GM21529 (cell line): ENCODE measurements at regions not wholly inside any gene's neighbourhood (a gene's known extent, or its start where the extent isn't known, plus 50 kb on each side); places are given as distances from the start of the nearest gene placed in this dataset.

Source experiments
- ATAC-seq: cut with Tn5 transposase; IDR thresholded peaks from one replicate; pipeline ENCODE4 v1.9.1; 2021; ENCODE audit not compliant: unreplicated experiment

DNA sequence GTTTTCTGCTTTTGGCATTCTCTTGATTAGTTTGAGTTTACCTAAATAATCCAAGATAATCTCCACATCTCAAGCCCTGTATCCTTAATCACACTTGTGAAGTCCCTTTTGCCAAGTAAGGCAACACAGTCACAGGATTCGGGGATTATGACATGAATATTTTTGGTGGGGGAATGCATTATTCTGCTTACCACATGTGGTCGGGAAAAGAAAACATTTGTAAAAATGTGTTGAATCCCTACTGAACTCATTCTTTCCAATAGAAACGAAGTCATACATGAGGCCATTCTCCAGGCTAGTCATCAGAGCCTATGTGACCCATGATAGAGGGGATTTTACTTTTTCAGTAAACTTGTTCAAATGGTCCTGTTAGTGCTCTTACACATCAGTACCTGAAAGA, 58.5 kb upstream of the PRICKLE1 start:
- ATAC-seq, result no peak

DNA sequence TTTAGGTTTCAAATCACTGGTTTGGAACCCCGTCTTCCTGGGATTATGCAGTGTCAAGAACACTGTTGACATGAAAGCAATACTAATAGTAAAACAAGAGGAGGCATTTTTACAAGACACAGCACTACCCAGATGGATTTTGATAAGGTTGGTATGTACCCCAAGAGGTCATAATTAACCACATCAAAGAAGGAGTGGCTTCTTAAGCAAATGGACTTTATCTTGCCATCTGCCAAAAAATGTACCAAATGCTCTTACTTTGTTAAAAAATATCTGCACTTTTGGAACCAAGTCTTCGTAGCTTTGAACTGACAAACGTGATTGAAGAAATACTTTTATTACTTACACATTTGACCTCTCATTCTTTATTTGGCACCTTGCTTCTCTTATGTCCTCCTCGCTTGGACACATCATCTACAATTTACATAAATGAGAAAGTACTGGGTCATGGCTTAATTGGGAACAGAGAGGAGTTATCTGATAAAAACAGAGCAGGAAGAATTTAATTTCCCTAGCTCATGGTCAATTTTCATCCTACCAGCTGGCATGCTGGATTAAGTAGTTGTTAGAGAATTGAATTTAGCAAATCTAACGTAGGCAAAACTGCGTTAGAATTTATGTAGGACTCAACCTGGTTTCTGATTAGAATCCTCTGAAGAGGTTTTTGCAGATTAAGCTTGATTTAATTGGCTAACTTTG, 54.5 kb upstream of the PRICKLE1 start:
- no peak for ATAC-seq

DNA sequence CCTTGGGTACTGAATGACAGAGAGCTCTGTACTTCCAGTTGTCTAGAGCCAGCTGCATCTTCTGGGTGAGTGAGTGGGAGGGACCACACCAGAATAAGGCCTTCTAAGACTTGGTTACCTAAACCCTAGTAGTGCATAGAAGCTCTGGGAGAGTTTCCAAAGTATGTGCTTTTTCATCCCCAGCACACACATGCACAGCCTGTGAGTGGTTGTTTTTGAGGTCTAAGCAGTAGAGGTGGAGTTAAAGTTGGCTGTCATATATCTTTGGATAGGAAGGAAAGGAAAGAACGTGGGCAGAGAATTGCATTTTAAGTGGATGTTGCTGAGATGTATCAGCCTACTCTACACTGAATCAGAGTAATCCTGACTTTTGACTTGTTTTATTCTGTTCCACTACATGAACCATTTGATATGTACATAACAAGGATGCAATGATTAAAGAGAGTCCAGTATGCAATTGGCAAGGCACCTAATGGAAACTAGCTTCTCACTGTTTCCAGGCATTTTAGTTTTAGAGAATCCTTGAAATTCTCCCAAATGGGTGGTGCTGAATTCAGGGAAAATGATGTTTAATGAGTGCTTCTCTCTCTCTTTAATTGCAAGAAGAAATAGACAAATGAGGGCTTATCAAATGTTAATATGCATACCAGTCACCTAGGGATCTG, 51.8 kb upstream of the PRICKLE1 start:
- no peak for ATAC-seq

DNA sequence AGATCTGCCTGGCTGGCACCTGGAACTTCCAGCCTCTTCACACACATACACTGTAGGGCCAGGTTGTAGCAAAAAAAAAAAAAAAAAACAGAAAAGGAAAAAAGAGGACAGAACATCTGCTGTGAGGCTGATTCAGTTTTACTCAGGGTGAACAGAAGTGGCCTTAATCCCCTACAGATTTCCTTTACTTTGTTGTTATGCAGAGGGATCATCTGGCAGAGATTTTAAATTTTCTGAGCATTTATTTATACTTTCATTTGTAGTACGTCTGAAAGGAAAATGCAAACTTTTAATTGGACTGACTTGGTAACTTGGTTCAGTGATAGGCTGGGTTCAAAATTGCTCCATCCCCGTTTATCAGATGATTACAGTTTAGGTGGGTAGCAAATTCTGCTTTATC, 50.8 kb upstream of the PRICKLE1 start:
- ATAC-seq, result no peak

DNA sequence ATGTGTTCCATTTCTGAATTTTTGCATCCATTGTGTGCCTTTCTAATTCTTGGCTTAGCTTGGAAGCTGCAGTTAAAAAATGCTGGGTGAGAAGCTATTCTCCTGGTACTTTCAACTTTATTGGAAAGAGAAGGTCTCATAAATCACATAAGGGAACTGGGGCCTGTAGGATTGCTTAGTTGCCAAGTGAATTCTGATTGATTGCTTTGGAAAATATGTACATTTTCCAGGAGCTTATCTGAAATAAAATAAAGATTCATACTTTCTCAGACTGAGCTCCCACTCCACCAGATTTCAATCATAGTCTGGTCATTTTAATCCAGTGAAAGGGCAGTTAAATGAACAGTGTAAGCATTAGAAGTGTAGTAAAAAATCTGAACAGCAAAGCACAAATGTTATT, 50.0 kb upstream of the PRICKLE1 start:
- no peak for ATAC-seq
